Adrenal gland (tissue), 5 donors: ENCODE measurements at regions not wholly inside any gene's neighbourhood (a gene's known extent, or its start where the extent isn't known, plus 50 kb on each side); places are given as distances from the start of the nearest gene placed in this dataset.

Source experiments
- POLR2A ChIP-seq, 2 donors: fragments of 450-650 bp; IDR thresholded peaks; one replicate each; pipeline ENCODE4 v1.6.1; 2017; ENCODE audit warnings: antibody characterized with exemption in 2 of 2, mild to moderate bottlenecking in 2 of 2, moderate library complexity in 1 of 2
- TF ChIP-seq, protein P1 (sequence below), 6 experiments: fragments of 450-650 bp in 4 of 6; fragments of 200-600 bp in 2 of 6; sonication (generic) in 1 of 6; IDR thresholded peaks; 1 replicate in 5 of 6; 2 replicates in 1 of 6; pipeline versions ENCODE4 v1.5.1 to v1.8.0; 2016 to 2021; ENCODE audit warnings: antibody characterized with exemption in 6 of 6, mild to moderate bottlenecking in 2 of 6, moderate library complexity in 1 of 6
- donor health status: DM: no; HTN: no; CAD: no.

DNA sequence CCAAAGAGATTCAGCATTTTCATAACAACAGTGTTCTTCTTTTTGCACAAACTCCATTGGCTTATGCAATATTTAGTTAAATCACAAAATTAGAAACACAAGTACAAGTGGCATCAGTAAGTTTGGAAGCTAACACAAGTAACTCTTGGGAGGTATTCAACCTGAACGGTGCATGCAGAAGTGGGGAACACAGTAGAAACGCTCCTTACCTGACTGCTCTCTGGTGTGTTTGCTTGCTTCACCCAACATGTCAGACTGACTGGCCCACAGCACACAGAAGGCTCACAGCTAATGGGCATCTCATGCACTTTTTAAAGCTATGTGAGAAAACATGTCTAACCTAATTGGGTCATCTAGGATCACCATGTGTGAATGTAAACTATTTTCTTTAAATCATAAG, 133.6 kb downstream of the MAGEB17 start:
- TF ChIP-seq, protein P1, sequence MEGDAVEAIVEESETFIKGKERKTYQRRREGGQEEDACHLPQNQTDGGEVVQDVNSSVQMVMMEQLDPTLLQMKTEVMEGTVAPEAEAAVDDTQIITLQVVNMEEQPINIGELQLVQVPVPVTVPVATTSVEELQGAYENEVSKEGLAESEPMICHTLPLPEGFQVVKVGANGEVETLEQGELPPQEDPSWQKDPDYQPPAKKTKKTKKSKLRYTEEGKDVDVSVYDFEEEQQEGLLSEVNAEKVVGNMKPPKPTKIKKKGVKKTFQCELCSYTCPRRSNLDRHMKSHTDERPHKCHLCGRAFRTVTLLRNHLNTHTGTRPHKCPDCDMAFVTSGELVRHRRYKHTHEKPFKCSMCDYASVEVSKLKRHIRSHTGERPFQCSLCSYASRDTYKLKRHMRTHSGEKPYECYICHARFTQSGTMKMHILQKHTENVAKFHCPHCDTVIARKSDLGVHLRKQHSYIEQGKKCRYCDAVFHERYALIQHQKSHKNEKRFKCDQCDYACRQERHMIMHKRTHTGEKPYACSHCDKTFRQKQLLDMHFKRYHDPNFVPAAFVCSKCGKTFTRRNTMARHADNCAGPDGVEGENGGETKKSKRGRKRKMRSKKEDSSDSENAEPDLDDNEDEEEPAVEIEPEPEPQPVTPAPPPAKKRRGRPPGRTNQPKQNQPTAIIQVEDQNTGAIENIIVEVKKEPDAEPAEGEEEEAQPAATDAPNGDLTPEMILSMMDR (IDR thresholded peaks at IDR 0.05), result no peak
- TF ChIP-seq POLR2A (IDR thresholded peaks at IDR 0.05), result no peak
